PC-3 (cell line): ENCODE measurements at regions not wholly inside any gene's neighbourhood (a gene's known extent, or its start where the extent isn't known, plus 50 kb on each side); places are given as distances from the start of the nearest gene placed in this dataset.

Source experiments
- EZH2 ChIP-seq: fragments of 300-600 bp; sonication (generic); IDR thresholded peaks from one replicate; pipeline ENCODE4 v1.6.1; 2017; ENCODE audit warnings: antibody characterized with exemption, mild to moderate bottlenecking, low read length; ENCODE audit not compliant: unreplicated experiment
- EZH2phosphoT487 ChIP-seq: fragments of 300-600 bp; sonication (generic); IDR thresholded peaks from 2 replicates; pipeline ENCODE4 v1.6.1; 2018; ENCODE audit warnings: mild to moderate bottlenecking, antibody characterized with exemption, low read length, borderline replicate concordance
- TF ChIP-seq, protein P1 (sequence below): fragments of 300-600 bp; sonication (generic); conservative IDR thresholded peaks from 2 replicates; pipeline ENCODE4 v1.5.1; 2017; ENCODE audit warnings: antibody characterized with exemption, low read depth, mild to moderate bottlenecking, low read length

DNA sequence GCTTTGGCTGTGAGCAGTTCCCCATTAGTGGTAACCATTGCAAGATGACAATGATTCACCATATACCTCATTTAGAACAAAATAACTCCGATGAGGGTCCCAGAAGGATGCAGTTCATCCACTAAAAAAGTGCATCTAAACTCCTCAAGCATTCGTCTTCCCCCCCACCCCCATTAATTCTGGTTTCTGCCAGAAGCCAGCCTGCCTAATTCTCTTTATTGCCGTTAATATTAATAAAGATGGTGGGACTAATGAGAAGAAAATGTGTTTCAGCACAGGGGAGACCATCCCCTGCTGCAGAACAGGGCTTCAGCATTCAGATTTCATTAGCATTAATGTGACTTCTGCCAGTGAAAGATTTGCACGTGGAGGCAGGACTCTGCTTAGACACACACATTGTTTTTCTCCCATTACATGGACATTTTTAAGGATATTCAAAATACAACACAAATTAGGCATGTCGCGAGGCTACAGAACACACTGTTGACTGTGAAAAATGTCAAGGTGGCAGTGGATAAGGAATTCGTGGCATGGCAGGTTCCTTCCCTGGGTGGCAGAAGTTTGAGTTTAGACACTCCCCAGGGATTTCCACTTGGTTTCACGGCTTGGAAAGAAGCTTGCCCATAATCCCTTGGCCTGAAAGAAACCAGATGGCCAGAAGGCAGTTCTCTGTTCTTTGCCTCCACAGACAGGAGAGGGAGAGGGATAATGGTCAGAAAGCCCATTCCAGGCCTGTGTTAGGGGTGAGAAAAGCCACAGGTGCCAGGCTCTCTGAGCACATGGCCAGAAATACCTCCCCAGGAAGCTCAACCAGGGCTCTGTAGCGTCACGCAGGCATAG is 236.5 kb downstream of the FOXO1 start:
- TF ChIP-seq, protein P1, sequence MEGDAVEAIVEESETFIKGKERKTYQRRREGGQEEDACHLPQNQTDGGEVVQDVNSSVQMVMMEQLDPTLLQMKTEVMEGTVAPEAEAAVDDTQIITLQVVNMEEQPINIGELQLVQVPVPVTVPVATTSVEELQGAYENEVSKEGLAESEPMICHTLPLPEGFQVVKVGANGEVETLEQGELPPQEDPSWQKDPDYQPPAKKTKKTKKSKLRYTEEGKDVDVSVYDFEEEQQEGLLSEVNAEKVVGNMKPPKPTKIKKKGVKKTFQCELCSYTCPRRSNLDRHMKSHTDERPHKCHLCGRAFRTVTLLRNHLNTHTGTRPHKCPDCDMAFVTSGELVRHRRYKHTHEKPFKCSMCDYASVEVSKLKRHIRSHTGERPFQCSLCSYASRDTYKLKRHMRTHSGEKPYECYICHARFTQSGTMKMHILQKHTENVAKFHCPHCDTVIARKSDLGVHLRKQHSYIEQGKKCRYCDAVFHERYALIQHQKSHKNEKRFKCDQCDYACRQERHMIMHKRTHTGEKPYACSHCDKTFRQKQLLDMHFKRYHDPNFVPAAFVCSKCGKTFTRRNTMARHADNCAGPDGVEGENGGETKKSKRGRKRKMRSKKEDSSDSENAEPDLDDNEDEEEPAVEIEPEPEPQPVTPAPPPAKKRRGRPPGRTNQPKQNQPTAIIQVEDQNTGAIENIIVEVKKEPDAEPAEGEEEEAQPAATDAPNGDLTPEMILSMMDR, result no peak
- TF ChIP-seq EZH2 (no peak), EZH2phosphoT487 (no peak)
